HEK293 (cell line): ENCODE measurements at regions not wholly inside any gene's neighbourhood (a gene's known extent, or its start where the extent isn't known, plus 50 kb on each side); places are given as distances from the start of the nearest gene placed in this dataset.

ENCODE experiments used
- CTCF ChIA-PET: fragments of 350-600 bp; formaldehyde crosslinking; extraction: SDS; loops from one replicate; lab custom pipeline; 2021; ENCODE audit warnings: antibody characterized with exemption; lab: Yijun Ruan, JAX
- POLR2A ChIA-PET: fragments of 300-600 bp; formaldehyde crosslinking; extraction: SDS; loops from one replicate; lab custom pipeline; 2020; ENCODE audit warnings: antibody characterized with exemption, inconsistent platforms; lab: Yijun Ruan, JAX
- H3K27ac ChIP-seq: fragments of 200-500 bp; sonication (Bioruptor generic); 2 replicates; pipeline ENCODE4 v1.5.1; 2014; ENCODE audit warnings: low read depth, low read length, control low read depth, inconsistent platforms; ENCODE audit errors: extremely low read depth
- H3K36me3 ChIP-seq, 2 experiments: fragments of 200-500 bp in 1 of 2; sonication (Bioruptor generic) in 1 of 2; 1 replicate in 1 of 2; 2 replicates in 1 of 2; pipeline ENCODE4 v1.5.1; 2014 to 2017; ENCODE audit warnings: inconsistent platforms in 2 of 2, low read length in 2 of 2; ENCODE audit not compliant: control insufficient read depth in 2 of 2, insufficient read depth in 1 of 2
- H3K4me1 ChIP-seq: fragments of 200-500 bp; sonication (Bioruptor generic); 2 replicates; pipeline ENCODE4 v1.5.1; 2014; ENCODE audit warnings: mild to moderate bottlenecking, low read length, inconsistent platforms; ENCODE audit not compliant: control insufficient read depth, insufficient read depth
- H3K4me3 ChIP-seq: 2 replicates; pipeline ENCODE4 v1.5.1; 2011; ENCODE audit warnings: low read depth, mild to moderate bottlenecking, control low read depth, low read length, moderate library complexity
- H3K9me3 ChIP-seq: fragments of 200-500 bp; sonication (Bioruptor generic); 2 replicates; pipeline ENCODE4 v1.5.1; 2014; ENCODE audit warnings: low read depth, low read length, inconsistent platforms; ENCODE audit not compliant: control insufficient read depth, insufficient read depth
- EGR2 ChIP-seq: fragments of 450-650 bp; formaldehyde crosslinking; IDR thresholded peaks from 2 replicates; pipeline ENCODE4 v1.5.1; 2016; ENCODE audit warnings: low read depth, missing biosample characterization, missing genetic modification characterization
- YY2 ChIP-seq: fragments of 450-650 bp; formaldehyde crosslinking; IDR thresholded peaks from 2 replicates; pipeline ENCODE4 v1.5.1; 2016; ENCODE audit warnings: missing biosample characterization, missing genetic modification characterization
- ZBTB48 ChIP-seq: fragments of 450-650 bp; formaldehyde crosslinking; IDR thresholded peaks from 2 replicates; pipeline ENCODE4 v1.5.1; 2016; ENCODE audit warnings: missing biosample characterization, missing genetic modification characterization
- ZNF169 ChIP-seq: fragments of 450-650 bp; formaldehyde crosslinking; IDR thresholded peaks from 2 replicates; pipeline ENCODE4 v1.5.1; 2016; ENCODE audit warnings: missing biosample characterization, missing genetic modification characterization
- ZNF324 ChIP-seq: fragments of 450-650 bp; formaldehyde crosslinking; IDR thresholded peaks from 2 replicates; pipeline ENCODE4 v1.5.1; 2016; ENCODE audit warnings: missing biosample characterization, missing genetic modification characterization
- ZNF366 ChIP-seq: fragments of 450-650 bp; formaldehyde crosslinking; conservative IDR thresholded peaks from 2 replicates; pipeline ENCODE4 v1.5.1; 2016; ENCODE audit warnings: missing biosample characterization, missing genetic modification characterization
- ZNF426 ChIP-seq: fragments of 450-650 bp; formaldehyde crosslinking; IDR thresholded peaks from 2 replicates; pipeline ENCODE4 v1.5.1; 2017; ENCODE audit warnings: missing biosample characterization, missing genetic modification characterization, mild to moderate bottlenecking, inconsistent platforms, moderate library complexity
- ZNF433 ChIP-seq: fragments of 450-650 bp; formaldehyde crosslinking; IDR thresholded peaks from 2 replicates; pipeline ENCODE4 v1.5.1; 2016; ENCODE audit warnings: missing biosample characterization, missing genetic modification characterization, low read depth
- ZNF501 ChIP-seq: fragments of 450-650 bp; formaldehyde crosslinking; IDR thresholded peaks from 2 replicates; pipeline ENCODE4 v1.5.1; 2016; ENCODE audit warnings: missing biosample characterization, missing genetic modification characterization
- ZNF510 ChIP-seq: fragments of 450-650 bp; formaldehyde crosslinking; IDR thresholded peaks from 2 replicates; pipeline ENCODE4 v1.5.1; 2018; ENCODE audit warnings: mild to moderate bottlenecking, missing genetic modification characterization, missing biosample characterization; ENCODE audit not compliant: insufficient replicate concordance
- ZNF529 ChIP-seq: fragments of 450-650 bp; formaldehyde crosslinking; IDR thresholded peaks from 2 replicates; pipeline ENCODE4 v1.5.1; 2017; ENCODE audit warnings: missing genetic modification characterization, missing biosample characterization; ENCODE audit not compliant: insufficient replicate concordance
- ZNF549 ChIP-seq: fragments of 450-650 bp; IDR thresholded peaks from 2 replicates; pipeline ENCODE4 v1.5.1; 2018; ENCODE audit warnings: missing biosample characterization, missing genetic modification characterization, mild to moderate bottlenecking, inconsistent platforms, moderate library complexity
- ZNF785 ChIP-seq: fragments of 450-650 bp; formaldehyde crosslinking; IDR thresholded peaks from 2 replicates; pipeline ENCODE4 v1.5.1; 2016; ENCODE audit warnings: missing biosample characterization, missing genetic modification characterization
- ZNF792 ChIP-seq: fragments of 450-650 bp; formaldehyde crosslinking; IDR thresholded peaks from 2 replicates; pipeline ENCODE4 v1.5.1; 2016; ENCODE audit warnings: missing biosample characterization, missing genetic modification characterization
- ZNF830 ChIP-seq: fragments of 450-650 bp; IDR thresholded peaks from 2 replicates; pipeline ENCODE4 v1.5.0; 2018; ENCODE audit warnings: missing biosample characterization, missing genetic modification characterization, low read depth, mild to moderate bottlenecking, moderate library complexity
- ZNF843 ChIP-seq: fragments of 450-650 bp; formaldehyde crosslinking; IDR thresholded peaks from 2 replicates; pipeline ENCODE4 v1.5.1; 2016; ENCODE audit warnings: missing biosample characterization, missing genetic modification characterization
- TF ChIP-seq, protein P1 (sequence below): fragments of 450-650 bp; formaldehyde crosslinking; IDR thresholded peaks from 2 replicates; pipeline ENCODE4 v1.5.1; 2017; ENCODE audit warnings: missing biosample characterization, missing genetic modification characterization
- TF ChIP-seq, protein P2 (sequence below): fragments of 450-650 bp; formaldehyde crosslinking; IDR thresholded peaks from 2 replicates; pipeline ENCODE4 v1.5.1; 2016; ENCODE audit warnings: missing biosample characterization, missing genetic modification characterization
- TF ChIP-seq, protein P3 (sequence below): fragments of 450-650 bp; formaldehyde crosslinking; IDR thresholded peaks from 2 replicates; pipeline ENCODE4 v1.5.1; 2016; ENCODE audit warnings: missing biosample characterization, missing genetic modification characterization
- TF ChIP-seq, protein P4 (sequence below): fragments of 450-650 bp; formaldehyde crosslinking; IDR thresholded peaks from 2 replicates; pipeline ENCODE4 v1.5.1; 2016; ENCODE audit warnings: missing biosample characterization, missing genetic modification characterization

DNA sequence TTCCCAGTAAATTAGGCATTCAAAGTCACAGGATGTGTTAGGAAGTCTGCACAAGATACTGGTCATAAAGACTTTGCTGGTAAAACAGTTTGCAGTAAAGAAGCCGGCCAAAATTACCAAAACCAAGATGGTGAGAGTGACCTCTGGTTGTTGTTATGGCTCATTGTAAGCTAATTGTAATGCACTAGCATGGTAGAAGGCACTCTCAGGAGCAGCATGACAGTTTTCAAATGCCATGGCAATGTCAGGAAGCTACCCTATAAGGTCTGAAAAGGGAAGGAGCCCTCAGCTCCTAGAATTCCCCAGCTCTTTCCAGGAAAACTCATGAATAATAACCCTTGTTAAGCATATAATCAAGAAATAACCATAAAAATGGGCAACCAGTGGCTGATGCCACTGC is 64.3 kb upstream of the TNC start (continued):
- no peak for TF ChIP-seq ZNF792 (tag by site-specific recombination)
- TF ChIP-seq, protein P1, sequence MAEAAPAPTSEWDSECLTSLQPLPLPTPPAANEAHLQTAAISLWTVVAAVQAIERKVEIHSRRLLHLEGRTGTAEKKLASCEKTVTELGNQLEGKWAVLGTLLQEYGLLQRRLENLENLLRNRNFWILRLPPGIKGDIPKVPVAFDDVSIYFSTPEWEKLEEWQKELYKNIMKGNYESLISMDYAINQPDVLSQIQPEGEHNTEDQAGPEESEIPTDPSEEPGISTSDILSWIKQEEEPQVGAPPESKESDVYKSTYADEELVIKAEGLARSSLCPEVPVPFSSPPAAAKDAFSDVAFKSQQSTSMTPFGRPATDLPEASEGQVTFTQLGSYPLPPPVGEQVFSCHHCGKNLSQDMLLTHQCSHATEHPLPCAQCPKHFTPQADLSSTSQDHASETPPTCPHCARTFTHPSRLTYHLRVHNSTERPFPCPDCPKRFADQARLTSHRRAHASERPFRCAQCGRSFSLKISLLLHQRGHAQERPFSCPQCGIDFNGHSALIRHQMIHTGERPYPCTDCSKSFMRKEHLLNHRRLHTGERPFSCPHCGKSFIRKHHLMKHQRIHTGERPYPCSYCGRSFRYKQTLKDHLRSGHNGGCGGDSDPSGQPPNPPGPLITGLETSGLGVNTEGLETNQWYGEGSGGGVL (tag by site-specific recombination) = no peak

DNA sequence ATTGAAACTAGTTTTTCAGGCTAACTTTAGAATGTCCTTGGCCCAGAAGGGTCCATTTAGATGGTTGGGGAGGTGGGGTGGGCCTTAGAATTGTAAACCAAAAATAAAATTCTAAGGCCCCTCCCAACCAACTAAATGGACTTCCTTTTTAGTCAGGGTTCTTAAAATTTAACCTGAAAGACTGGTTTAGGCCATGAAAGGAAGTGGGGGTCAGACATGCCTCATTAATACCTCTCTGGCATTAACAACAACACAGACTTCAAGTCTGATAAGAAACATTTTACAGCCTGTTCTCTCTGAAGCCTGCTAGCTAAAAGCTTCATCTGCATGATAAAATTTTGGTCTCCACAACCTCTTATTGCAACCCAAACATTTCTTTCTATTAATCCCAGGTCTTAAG is 65.5 kb upstream of the TNC start:
- TF ChIP-seq ZNF843 (tag by site-specific recombination) (no peak), ZNF501 (tag by site-specific recombination) (no peak), ZNF169 (tag by site-specific recombination) (no peak), ZNF549 (tag by site-specific recombination) (no peak), ZNF426 (tag by site-specific recombination) (no peak), ZNF785 (tag by site-specific recombination) (no peak), ZNF366 (tag by site-specific recombination) (no peak), ZNF529 (tag by site-specific recombination) (no peak), EGR2 (tag by site-specific recombination) (no peak), ZNF433 (no peak), ZNF830 (tag by site-specific recombination) (no peak), ZNF324 (tag by site-specific recombination) (no peak), ZNF510 (no peak), ZBTB48 (tag by site-specific recombination) (no peak), YY2 (no peak)
- TF ChIP-seq, protein P2, sequence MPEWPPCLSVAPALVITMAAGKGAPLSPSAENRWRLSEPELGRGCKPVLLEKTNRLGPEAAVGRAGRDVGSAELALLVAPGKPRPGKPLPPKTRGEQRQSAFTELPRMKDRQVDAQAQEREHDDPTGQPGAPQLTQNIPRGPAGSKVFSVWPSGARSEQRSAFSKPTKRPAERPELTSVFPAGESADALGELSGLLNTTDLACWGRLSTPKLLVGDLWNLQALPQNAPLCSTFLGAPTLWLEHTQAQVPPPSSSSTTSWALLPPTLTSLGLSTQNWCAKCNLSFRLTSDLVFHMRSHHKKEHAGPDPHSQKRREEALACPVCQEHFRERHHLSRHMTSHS = no peak
- TF ChIP-seq, protein P3, sequence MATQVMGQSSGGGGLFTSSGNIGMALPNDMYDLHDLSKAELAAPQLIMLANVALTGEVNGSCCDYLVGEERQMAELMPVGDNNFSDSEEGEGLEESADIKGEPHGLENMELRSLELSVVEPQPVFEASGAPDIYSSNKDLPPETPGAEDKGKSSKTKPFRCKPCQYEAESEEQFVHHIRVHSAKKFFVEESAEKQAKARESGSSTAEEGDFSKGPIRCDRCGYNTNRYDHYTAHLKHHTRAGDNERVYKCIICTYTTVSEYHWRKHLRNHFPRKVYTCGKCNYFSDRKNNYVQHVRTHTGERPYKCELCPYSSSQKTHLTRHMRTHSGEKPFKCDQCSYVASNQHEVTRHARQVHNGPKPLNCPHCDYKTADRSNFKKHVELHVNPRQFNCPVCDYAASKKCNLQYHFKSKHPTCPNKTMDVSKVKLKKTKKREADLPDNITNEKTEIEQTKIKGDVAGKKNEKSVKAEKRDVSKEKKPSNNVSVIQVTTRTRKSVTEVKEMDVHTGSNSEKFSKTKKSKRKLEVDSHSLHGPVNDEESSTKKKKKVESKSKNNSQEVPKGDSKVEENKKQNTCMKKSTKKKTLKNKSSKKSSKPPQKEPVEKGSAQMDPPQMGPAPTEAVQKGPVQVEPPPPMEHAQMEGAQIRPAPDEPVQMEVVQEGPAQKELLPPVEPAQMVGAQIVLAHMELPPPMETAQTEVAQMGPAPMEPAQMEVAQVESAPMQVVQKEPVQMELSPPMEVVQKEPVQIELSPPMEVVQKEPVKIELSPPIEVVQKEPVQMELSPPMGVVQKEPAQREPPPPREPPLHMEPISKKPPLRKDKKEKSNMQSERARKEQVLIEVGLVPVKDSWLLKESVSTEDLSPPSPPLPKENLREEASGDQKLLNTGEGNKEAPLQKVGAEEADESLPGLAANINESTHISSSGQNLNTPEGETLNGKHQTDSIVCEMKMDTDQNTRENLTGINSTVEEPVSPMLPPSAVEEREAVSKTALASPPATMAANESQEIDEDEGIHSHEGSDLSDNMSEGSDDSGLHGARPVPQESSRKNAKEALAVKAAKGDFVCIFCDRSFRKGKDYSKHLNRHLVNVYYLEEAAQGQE (tag by site-specific recombination) = no peak
- TF ChIP-seq, protein P4, sequence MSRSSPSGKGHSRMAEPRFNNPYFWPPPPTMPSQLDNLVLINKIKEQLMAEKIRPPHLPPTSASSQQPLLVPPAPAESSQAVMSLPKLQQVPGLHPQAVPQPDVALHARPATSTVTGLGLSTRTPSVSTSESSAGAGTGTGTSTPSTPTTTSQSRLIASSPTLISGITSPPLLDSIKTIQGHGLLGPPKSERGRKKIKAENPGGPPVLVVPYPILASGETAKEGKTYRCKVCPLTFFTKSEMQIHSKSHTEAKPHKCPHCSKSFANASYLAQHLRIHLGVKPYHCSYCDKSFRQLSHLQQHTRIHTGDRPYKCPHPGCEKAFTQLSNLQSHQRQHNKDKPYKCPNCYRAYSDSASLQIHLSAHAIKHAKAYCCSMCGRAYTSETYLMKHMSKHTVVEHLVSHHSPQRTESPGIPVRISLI (tag by site-specific recombination) = no peak
- Histone ChIP-seq H3K9me3 (no peaks in the 10 kb centered on the region), H3K36me3 (no peaks in the 10 kb centered on the region), H3K4me3 (no peak overlapping the region), H3K27ac (no peak overlapping the region), H3K4me1 (no peaks in the 10 kb centered on the region)
- ChIA-PET CTCF (no interaction called here), POLR2A (no interaction called here)
